ENCODE measurements at regions not wholly inside any gene's neighbourhood (a gene's known extent, or its start where the extent isn't known, plus 50 kb on each side); places are given as distances from the start of the nearest gene placed in this dataset.
"Not testable (repeated sequence)": the region's sequence is repeated elsewhere in the genome, so short reads cannot be mapped to it uniquely, and the experiment has no call there.

DNA sequence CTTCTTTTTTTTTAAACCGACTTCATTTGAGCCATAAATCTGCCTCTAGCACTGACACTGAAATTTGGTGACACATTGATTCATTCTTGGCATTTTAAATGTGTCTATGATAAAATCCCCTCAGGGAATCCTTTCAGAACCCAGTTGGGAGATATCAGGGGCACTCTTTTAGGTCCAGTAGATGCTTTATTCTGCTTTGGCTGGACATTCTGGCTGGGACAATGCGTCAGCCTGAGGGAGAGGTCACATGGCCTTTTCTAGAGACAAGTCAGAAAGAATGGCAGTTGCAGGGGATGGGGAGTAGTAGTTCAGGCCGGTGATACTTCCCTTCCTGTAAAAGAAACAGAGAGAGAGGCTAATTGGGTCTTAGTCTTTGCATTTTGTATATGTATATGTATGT is 63.1 kb downstream of the TRIM43 start:
- DNase-seq, result not testable (repeated sequence)

DNA sequence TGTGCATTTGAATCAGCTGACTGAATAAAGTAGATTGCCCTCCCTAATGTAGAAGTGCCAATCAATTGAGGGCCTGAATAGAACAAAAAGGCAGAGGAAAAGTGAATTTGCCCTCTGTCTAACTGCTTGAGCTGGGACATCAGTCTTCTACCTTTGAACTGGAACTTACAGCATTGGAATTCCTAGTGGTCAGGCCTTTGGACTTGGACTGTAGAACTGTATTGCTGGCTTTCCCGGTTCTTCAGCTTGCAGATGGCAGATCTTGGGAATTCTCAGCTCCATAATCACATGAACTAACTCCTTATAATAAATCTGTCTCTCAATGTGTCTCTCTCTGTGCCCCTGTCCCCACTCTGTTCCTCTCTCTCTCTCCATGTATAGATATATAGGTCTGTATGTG is 64.8 kb downstream of the TRIM43 start:
- DNase-seq, result not testable (repeated sequence)

DNA sequence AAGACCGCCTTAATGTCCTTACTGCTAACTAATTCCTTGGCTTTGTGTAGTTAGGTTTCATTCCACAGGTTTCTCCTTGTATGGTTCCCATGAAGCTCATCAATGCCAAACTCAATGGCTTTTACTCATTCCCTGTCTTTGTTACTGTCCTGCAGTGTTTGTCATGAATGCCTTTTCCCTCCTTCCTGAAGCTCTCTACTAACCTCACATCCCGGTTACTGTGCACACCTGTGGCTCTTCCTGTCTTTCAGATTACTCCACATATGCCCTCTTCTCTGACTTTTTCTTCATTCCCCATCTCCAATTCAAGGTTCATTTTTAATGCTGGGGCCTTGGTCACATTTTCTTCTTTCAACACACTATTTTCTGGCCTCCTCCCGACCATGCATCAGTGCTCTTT is 66.1 kb downstream of the TRIM43 start:
- DNase-seq, result not testable (repeated sequence)

DNA sequence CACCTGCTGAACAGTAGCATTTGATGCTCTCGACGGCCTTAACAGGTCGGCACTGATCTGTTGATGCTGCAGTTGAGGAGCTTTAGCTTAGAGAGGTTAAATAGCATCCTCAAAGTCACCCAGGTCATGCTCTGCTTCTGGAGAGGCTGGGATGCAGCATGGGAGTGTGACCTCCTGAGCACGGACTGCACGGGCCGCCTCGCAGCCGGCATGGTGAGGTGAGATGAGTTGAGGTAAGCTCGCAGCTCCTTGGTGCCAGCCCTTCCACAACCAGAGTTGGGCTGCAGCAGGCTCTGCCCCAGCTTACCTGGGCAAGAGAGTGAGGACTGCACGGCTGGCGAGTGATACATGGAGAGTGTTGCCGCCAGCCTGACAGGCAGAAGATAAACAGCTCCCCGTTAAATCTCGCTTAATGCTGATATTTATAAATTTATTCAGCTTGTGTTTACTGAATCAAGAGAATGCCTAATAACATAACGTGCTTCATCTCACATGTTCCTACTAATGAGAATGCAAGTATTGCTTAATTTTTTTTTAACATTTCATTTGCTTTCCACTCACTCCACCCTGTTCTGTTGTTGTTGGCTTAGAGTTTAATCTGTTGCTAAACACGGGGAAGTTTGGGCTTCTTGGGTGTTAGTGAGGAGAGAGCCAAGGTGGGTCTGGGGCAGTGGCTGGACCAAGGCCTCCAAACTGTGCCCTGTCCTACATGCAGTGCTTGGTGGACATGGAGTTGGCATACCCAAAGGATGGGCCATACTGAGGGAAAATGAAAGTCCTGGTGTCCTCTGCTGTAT is 69.2 kb downstream of the TRIM43 start:
- DNase-seq, result not testable (repeated sequence)

DNA sequence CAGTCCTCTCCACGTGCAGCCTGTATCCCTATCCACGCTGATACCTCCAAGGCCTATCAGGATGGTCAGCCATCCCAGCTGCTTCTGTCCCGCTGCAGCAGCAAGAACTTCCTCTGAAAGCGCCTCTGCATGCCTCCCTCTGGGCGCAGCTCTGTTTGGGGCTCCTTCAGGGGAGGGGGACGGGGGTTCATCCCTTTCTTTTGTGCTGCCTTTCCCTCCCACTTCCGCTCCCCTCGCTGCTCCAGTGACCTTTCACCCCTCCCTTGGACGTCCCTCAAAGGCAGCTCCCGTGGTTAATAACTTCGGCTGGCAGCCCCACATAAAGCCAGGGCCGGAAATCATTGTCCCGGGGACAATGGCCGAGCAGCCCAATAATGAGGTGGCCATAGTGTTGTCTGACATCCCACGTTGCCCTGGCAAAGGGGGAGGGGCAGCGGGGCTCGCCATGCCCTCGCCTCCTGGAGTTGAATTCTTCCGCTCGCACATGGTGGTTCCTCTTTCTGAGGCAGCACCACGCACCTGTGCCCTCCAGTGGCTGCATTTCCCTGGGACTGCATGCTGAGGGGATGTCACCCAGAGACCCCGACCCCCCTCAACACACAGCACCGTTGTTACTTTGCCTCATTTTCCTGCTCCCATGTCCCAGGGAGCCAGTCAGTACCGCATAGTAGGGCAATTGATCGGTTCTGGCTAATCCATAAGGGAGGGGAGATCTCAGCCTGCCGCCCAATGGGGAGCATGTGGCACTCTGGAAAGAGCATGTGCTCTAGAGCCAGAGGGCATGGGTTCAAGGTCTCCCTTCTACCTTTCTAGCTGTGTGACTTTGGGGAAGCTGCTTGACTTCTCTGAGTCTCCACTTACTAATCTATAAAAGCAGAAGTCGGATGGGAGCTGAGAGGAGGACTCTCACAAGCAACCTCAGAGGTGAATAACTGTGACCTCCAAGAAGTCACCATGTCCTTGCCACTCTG is 72.0 kb downstream of the TRIM43 start:
- peak in 2 of 56 donors; percentile 3 to 14 for DNase-seq

DNA sequence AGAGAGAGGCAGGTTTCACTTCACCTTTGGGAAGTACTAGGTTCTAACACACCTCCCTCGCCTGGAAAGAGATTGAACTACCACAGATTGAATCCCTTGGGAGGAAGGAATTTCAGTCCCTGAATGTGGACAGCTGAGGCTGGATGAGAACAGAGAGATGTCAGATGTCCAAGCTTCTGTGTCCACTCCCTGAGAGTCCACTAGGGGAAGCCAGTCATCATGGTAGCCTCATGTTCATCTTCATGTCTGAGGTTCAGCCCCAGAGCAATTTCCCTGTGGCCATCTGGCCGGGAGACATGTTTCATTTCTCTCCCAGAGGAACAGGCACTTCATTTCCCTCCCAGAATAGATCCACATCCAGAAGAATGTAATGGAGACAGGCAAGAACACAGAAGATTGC is 74.8 kb downstream of the TRIM43 start:
- DNase-seq, result not testable (repeated sequence)

DNA sequence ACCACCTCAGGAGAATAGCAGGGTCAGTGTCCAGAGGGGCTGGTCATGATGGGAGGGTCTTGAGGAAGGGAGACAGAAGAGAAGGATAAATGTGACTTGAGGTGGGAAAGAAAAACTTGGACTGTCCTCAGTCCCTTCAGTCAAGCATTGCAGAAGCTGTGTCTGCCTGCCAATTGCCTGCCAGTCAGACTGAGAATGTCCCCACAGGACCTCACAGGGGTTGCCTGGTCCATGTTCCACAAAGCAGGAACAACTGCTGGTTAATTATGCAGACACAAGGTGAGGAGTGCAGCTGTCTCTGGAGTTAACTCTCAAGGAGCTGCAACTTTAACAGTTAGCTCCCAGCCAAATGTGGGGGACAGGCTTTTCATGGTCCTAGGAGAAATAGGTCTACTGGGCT is 75.7 kb downstream of the TRIM43 start:
- no peak for DNase-seq

DNA sequence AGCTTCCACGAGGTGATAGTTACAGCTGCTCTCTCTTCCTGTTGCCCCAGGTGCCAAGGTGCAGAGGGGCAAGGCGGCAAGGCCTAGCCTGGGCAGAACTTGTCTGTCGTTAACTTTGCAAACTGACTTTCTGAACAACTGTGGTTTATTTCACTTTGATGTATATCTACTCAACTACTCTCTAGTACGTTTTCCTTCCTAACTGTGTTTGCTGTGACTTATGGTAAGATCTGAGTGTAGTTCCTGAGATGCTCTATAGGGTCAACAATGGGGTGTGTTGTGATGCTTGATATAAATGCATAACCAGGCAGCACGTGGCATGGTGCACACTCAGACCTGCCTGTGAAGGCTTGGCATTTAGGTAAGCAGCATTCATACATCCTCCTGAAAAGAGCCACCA is 77.1 kb downstream of the TRIM43 start:
- not testable (repeated sequence) for DNase-seq

DNA sequence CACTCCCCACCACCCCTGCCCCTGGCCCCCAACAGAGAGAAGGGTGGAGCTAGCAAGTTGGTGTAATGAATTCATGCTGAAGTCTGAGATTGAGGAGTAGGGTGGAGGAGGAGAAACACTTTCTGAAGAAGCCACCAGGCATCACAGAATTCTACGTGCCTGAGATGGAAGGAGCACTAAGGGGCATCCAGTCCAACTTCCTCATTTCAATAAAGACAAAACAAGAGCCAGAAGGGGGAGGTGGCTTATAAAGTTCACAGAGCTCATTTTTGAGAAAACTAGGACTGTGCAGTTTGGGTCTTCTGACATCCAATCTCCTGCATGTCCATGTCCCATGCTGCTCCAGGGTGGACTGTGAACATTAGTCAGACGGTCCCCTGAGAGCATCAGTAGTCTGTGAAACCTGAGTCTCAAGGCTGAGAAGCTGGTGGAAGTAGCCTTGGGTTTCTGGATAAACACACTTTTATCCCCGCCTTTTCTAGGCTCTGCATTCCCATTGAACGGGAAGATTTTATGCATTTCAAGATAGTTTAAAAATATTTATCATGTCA is 77.7 kb downstream of the TRIM43 start:
- no peak for DNase-seq

DNA sequence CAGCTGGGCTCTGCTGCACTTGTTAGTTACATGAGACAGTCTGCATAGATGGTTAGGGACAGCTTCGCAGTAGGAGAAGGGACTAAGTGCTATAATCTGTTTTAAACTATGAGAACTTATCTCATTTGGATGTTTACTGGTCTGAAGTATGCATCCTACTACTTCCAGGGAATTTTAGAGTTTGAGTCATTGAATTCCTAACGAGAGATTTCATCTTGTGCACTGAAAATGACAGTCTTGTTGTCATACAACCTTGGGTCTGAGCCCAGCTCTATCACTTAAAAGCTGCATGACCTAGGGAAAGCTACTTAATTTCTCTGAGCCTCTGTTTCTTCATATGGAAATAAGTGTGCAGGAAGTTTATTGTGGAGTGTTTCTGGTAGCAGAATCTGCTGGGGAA is 78.4 kb downstream of the TRIM43 start:
- no peak for DNase-seq

DNA sequence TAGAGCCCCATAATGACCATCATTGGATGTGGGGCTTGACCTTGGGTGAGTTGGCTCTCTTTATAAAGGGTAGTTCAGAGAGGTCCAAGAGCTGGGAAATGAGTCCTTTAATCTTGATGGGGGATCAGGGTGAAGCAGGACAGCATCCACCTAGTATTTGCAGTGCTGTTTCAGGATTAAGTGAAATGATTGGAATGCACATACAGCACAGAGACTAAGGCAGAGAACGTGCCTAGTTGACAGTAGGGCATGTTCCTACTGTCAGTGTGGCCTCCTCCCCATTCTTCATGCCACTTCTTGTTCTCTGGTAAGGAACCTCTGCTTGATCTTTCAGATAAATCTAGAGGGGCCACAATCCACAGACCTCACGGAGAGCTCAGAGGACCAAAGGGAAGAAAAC is 78.9 kb downstream of the TRIM43 start:
- DNase-seq, result no peak

DNA sequence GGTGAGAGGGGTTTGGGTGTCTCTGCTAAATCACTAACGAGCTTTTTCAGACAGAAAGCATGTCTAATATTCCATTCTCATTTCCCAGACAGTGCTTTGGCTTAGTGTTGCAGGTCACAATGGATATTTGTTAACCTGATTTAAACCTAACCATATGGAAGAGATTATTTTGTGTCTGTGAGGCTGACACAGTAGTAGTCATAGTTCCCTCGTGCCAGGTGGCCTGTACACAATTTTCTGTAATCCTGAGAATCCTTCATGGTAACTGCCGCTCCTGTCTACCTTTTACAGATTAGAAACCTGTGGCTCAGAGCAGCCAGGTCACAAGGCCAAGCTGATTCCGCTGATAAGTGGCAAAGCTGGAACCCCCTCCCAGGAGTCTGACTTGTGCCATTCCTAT is 79.4 kb downstream of the TRIM43 start:
- DNase-seq, result not testable (repeated sequence)

DNA sequence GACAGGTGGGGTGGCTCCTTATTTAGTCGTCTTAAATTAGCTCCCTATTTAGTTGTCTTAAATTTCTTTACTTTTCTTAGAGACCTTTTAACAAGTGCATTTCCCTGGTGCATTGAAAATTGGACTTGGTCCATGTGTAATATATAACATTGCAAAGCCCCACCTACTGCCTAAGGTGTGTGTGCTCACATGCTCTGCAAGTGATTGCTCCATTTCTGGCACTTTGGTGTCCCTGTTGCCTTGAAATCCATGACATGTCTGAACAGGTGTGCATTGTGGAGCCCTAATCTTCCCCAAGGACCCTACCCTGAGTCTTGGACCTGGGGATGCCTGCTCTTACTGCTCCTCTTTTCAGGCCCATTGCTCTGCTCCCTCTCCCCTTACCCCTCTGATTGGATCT is 80.2 kb downstream of the TRIM43 start:
- not testable (repeated sequence) for DNase-seq

DNA sequence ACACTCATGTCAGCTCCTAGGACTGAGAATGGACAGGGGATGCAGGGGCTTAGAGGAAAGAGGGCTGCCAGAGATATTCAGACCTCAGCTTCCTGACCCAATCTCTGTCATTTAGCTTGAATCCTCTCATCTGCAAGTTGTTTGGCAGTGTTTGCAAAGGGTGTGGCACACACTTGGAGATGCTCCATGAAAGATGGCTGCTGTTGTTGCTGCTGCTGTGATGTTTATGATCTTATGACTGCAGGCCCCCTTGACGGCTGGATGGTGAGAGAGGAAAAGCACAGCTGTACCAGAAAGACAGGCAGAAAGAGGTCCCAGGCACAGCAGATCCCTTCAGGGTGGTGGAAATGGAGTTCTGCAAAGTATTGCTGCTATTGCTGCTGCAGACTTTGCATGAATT is 80.7 kb downstream of the TRIM43 start:
- DNase-seq, result not testable (repeated sequence)

DNA sequence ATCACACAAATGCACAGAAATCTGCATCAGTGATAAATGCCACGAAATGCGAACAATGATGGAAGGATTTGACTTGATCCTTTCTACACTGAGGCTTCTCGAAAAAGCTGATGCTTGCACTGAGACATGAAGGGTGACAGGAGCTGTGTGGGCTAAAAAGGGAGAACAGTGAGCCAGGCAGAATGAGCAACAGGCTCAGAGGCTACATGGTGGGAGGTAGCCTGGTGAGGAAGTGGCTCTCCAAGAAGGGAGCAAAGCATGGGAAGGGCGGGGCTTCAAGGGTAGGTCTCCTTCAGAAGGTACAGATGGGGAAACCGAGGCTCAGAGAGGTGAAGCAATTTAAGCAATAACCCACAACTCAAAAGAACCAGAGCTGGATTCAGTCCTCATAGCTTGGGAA is 82.4 kb downstream of the TRIM43 start:
- no peak for DNase-seq

DNA sequence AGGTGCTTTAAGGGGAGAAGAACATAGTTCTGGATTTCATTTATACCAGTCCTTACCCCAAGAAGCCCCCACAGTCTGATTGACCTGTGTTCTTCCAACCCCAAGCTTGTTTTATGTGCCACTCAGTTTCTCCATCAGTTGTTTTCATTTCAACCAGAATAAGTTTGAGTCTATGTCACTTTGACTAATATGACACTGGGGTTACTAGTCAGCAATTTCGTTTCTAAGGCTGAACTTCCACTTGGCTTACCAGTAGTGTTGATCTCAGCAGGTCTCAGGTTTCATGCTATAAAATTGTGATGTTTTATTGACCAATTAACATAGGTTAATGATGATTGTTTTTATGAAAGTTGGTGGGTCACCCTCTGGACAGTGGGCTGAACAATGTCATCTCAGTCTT is 84.8 kb downstream of the TRIM43 start:
- not testable (repeated sequence) for DNase-seq

DNA sequence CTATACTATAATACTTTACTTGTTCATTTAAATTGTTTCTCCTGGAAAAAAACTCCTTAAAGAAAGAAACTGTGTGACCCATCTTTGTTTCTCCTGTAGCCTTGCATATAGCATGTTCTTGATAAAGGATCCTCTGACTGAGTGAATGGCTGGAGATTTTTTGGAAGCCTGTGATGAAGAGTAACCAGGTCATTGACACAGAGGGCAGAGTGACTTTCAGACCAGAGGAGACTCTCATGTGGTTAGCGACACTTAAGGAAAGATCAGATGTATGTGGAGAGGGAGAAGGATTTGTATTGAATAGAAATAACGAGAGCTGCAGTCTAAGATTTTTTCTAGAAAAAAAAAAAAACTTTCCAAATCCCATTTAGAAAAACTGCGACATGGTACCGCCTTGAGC is 85.5 kb downstream of the TRIM43 start:
- no peak for DNase-seq

DNA sequence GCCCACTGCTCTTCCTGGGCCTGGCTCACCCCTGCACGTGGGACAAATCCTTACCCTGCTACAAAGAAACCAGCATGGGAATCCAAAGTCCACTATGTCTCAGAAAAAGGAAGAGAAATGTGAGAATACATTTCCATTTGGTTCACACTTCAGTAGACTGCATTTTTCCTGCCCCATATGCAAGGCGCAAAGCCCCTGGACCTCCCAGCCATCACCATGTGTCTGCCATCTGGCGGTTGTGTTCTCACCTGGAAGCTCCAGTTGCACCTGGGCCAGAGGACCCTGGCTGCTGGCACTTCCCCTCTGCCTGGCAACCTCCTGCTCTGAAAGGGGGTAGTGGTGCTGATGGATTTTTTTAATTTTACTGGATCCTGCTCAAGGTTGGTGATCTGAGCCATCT is 86.0 kb downstream of the TRIM43 start:
- not testable (repeated sequence) for DNase-seq

DNA sequence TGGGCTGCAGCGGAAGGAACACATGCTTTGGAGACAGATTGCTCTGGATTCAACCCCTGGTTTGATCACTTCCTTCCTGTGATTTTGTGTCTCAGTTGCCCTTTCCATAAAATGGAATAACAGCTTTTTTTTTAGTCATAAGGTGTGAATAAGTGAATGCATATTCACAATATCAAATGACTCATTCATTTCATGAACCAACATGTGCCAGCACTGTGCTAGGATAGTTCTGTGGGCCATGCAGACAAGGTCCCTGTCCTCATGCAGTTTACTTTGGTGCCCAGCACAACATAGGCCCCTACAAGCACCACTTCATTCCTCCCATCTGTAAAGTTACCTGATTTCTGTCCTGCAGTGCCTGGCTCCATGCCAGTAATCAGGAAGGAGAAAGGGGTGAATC is 89.4 kb downstream of the TRIM43 start:
- not testable (repeated sequence) for DNase-seq

DNA sequence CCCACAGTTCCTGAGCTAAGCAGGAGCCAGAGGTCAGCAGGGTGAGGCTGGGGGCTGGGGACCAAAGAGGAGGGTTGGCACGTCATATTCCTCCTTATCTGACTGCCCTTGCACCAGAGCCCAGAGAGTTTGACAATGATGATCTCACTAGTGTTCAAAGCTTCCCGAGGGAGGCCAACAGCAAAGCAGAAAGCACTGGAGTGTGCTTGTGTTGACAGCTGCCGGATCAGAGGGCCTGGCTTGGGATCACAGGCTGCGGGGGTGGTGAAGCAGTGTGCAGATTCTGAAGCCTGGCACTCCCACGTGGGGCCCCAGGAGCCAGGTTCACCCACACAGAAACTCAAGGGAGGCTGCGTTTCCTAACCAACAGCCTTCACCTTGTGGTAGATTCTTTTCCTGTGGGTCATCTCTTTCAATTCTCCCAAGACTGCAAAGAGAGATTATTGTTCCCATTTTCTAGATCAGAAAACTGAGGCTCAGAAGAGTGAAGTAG is 89.8 kb downstream of the TRIM43 start:
- not testable (repeated sequence) for DNase-seq

DNA sequence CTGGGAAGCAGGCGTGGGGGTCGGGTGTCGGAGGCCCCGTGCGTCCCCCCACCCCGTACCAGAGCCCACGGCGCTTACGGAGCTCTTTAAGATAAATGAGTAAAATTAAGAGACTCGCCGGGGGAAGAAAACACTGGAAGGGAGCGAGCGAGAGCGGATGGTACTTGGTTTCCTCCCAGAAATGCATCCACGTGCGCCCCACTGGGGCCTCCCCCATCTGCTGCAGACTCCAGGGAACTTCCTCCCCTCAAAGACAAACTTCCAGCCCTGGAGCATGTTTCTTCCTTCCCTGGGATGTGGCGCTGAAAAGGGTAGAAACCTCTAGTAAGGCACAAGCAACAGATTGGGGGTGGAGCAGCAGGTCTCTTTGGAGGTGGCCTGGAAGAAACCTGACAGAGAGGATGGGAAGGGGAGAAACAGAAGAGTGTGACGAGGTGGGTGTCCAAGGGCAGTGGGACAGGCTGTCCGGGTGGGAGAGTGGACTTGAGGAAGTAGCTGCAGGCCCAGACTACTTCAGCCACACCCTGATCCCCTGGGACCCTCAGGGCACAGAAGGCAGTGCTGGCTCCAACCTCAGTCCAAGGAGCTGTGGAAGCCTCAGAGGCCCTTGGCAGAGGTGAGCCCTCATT is 91.2 kb downstream of the TRIM43 start:
- DNase-seq, result peak in 2 of 56 donors; percentile 31 to 45
